ENCODE measurements at regions not wholly inside any gene's neighbourhood (a gene's known extent, or its start where the extent isn't known, plus 50 kb on each side); places are given as distances from the start of the nearest gene placed in this dataset.

DNA sequence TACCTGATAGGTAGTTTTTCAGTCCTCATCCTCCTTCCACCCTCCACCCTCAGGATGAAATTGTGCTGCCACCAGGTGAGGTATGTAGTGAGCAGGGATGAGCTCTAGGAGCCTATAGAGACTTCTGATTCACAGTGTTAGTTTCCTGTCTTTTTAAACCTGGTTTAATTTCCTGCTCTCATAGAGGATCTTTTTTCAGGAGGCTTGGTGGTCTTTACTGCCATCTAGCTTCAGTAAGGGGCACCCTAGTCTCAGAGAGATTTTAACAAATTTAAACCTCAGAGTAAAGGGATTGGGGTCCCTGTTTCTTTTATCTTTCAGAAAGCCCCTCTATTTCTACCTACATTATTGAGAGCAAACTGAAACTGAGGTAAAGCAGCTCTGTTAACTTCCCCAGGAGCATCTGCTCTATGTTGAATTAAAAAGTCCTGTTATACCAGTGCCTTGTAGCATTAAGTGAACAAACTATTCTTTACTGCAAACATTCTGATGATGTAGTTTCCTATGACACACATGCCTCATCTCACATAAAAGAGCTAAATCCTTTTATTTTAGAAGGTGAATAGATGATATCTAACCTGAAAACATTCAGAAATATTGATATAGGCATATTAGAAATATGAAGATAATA is 172.2 kb upstream of the DDHD1 start:
- ATAC-seq: no peak
- BruUV-seq (replicated peaks): no TSS peak
- Histone ChIP-seq H3K27me3 (ENCODE audit: control insufficient read depth in 2 of 2, insufficient read depth in 2 of 2, low read length in 2 of 2) (no peaks in the 10 kb centered on the region), H3K36me3 (ENCODE audit: control insufficient read depth, insufficient read depth, low read length) (no peaks in the 10 kb centered on the region), H3K9me3 (replicated peaks; ENCODE audit: control insufficient read depth, insufficient read depth, low read depth, low read length) (no peaks in the 10 kb centered on the region), H3K9ac (ENCODE audit: insufficient read depth in 1 of 2, low read depth in 2 of 2, low read length in 2 of 2) (no peak overlapping the region), H3K4me3 (no peak overlapping the region), H3K9me1 (ENCODE audit: control insufficient read depth, insufficient read depth, low read length) (peaks cover 3% of the 10 kb centered on the region), H3K4me2 (ENCODE audit: insufficient read depth, low read length) (no peak overlapping the region), H3K79me2 (ENCODE audit: control insufficient read depth, insufficient read depth, low read length) (no peaks in the 10 kb centered on the region), H3K27ac (ENCODE audit: extremely low read depth, low read depth, low read length) (no peak overlapping the region), H4K20me1 (replicated peaks; ENCODE audit: control insufficient read depth, insufficient read depth, low read length) (no peaks in the 10 kb centered on the region), H2AFZ (ENCODE audit: low read depth, low read length) (no peak overlapping the region), H3K4me1 (replicated peaks in 1 of 2; ENCODE audit: control insufficient read depth in 2 of 2, insufficient read depth in 2 of 2, low read length in 2 of 2) (no peaks in the 10 kb centered on the region)
- CTCF ChIA-PET (ENCODE audit: low intra/inter-chr PET ratio): no interaction called here
- intact Hi-C loops (cut with micrococcal nuclease) (no loop called here), in situ Hi-C loops (cut with MboI) (no loop called here)
- FAIRE-seq: no peak
- no peak for DNase-seq (ENCODE audit: extremely low read depth in 1 of 4, low spot score in 3 of 4)
- POLR2A ChIA-PET: interaction anchor here (0.6 to 0.9 kb wide), 2 partner anchors 8 to 1394 kb away, joined by 3 to 4 read pairs; no protein-coding TSS in a partner anchor
- TF ChIP-seq, protein P1, sequence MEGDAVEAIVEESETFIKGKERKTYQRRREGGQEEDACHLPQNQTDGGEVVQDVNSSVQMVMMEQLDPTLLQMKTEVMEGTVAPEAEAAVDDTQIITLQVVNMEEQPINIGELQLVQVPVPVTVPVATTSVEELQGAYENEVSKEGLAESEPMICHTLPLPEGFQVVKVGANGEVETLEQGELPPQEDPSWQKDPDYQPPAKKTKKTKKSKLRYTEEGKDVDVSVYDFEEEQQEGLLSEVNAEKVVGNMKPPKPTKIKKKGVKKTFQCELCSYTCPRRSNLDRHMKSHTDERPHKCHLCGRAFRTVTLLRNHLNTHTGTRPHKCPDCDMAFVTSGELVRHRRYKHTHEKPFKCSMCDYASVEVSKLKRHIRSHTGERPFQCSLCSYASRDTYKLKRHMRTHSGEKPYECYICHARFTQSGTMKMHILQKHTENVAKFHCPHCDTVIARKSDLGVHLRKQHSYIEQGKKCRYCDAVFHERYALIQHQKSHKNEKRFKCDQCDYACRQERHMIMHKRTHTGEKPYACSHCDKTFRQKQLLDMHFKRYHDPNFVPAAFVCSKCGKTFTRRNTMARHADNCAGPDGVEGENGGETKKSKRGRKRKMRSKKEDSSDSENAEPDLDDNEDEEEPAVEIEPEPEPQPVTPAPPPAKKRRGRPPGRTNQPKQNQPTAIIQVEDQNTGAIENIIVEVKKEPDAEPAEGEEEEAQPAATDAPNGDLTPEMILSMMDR (IDR thresholded peaks at IDR 0.05 in 2 of 3, conservative IDR thresholded peaks at IDR 0.05 in 1 of 3; ENCODE audit: insufficient read depth in 2 of 3, low read depth in 1 of 3, low read length in 3 of 3): peak in 1 of 3 experiments; percentile 37; a peak in 1 of 6 replicates
- peak in 1 of 2 experiments; percentile 38; a peak in 2 of 4 replicates for TF ChIP-seq RAD21 (CRISPR knock-in tag; conservative IDR thresholded peaks at IDR 0.05 in 1 of 2, IDR thresholded peaks at IDR 0.05 in 1 of 2)
- TF ChIP-seq, protein P2, sequence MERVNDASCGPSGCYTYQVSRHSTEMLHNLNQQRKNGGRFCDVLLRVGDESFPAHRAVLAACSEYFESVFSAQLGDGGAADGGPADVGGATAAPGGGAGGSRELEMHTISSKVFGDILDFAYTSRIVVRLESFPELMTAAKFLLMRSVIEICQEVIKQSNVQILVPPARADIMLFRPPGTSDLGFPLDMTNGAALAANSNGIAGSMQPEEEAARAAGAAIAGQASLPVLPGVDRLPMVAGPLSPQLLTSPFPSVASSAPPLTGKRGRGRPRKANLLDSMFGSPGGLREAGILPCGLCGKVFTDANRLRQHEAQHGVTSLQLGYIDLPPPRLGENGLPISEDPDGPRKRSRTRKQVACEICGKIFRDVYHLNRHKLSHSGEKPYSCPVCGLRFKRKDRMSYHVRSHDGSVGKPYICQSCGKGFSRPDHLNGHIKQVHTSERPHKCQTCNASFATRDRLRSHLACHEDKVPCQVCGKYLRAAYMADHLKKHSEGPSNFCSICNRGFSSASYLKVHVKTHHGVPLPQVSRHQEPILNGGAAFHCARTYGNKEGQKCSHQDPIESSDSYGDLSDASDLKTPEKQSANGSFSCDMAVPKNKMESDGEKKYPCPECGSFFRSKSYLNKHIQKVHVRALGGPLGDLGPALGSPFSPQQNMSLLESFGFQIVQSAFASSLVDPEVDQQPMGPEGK (CRISPR knock-in tag; IDR thresholded peaks at IDR 0.05; ENCODE audit: borderline replicate concordance): no peak
- TF ChIP-seq SUPT5H (IDR thresholded peaks at IDR 0.05): no peak
- no peak for TF ChIP-seq ZNF561 (CRISPR knock-in tag; conservative IDR thresholded peaks at IDR 0.05)
- no peak for TF ChIP-seq MIER1 (IDR thresholded peaks at IDR 0.05; ENCODE audit: low read depth)
- TF ChIP-seq EGR1 (conservative IDR thresholded peaks at IDR 0.05): no peak
- no peak for TF ChIP-seq POLR3G (IDR thresholded peaks at IDR 0.05; ENCODE audit: extremely low read depth, insufficient read length, insufficient replicate concordance)
- no peak for TF ChIP-seq ZNF184 (CRISPR knock-in tag; IDR thresholded peaks at IDR 0.05)
- no peak for TF ChIP-seq KDM2B (CRISPR knock-in tag; IDR thresholded peaks at IDR 0.05)
